ENCODE measurements at regions not wholly inside any gene's neighbourhood (a gene's known extent, or its start where the extent isn't known, plus 50 kb on each side); places are given as distances from the start of the nearest gene placed in this dataset.

- Histone ChIP-seq H3K27me3 (no peaks in the 10 kb centered on the region), H3K4me1 (no peaks in the 10 kb centered on the region), H3K36me3 (ENCODE audit: low read depth, missing control alignments) (no peaks in the 10 kb centered on the region), H3K27ac (no peak overlapping the region), H3K4me3 (no peak overlapping the region), H3K9me3 (no peaks in the 10 kb centered on the region)
- no peak for DNase-seq
- 71 to 76% methylated on average over 7 of the region's 7 CpGs for WGBS, 2 donors
- no peak for TF ChIP-seq POLR2A (IDR thresholded peaks at IDR 0.05)
- TF ChIP-seq CTCF (IDR thresholded peaks at IDR 0.05): no peak
- intact Hi-C loops (cut with DNase I; ENCODE audit: low total_unique reads): no loop called here
Measured at GRCh38 chr1:4322881-4323280, 331.5 kb upstream of the AJAP1 start.

DNA sequence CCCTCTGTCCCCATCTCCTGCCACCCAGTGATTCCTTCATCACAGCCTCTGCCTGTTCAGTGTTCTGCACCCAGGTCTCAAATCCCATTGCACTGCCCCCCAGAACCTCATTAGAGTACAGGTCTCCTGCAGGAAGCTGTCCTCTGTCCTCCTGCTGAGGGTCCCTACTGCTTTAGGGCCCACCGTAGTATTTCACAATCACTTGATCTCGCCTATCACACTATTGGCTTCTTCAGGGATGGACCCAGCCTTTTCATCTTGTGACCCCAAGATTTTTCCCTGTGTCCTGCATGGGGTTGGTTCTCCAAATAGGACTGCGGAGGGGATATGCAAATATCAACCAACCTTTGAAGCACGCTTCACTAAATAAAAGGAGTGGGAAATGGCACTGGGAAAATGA lies 331.1 kb upstream of the AJAP1 start:
- Histone ChIP-seq H3K27ac (no peak overlapping the region), H3K9me3 (no peaks in the 10 kb centered on the region), H3K27me3 (no peaks in the 10 kb centered on the region), H3K36me3 (ENCODE audit: low read depth, missing control alignments) (no peaks in the 10 kb centered on the region), H3K4me3 (no peak overlapping the region), H3K4me1 (no peaks in the 10 kb centered on the region)
- TF ChIP-seq CTCF (IDR thresholded peaks at IDR 0.05): no peak
- TF ChIP-seq POLR2A (IDR thresholded peaks at IDR 0.05): no peak
- DNase-seq: no peak
- 84 to 92% methylated on average over 4 of the region's 4 CpGs for WGBS, 2 donors
- intact Hi-C loops (cut with DNase I; ENCODE audit: low total_unique reads): no loop called here

GRCh38 chr1:4324525-4324924 lies 329.9 kb upstream of the AJAP1 start:
- Histone ChIP-seq H3K36me3 (ENCODE audit: low read depth, missing control alignments) (no peaks in the 10 kb centered on the region), H3K27ac (no peak overlapping the region), H3K9me3 (no peaks in the 10 kb centered on the region), H3K4me1 (no peaks in the 10 kb centered on the region), H3K27me3 (no peaks in the 10 kb centered on the region), H3K4me3 (no peak overlapping the region)
- intact Hi-C loops (cut with DNase I; ENCODE audit: low total_unique reads): no loop called here
- no peak for TF ChIP-seq POLR2A (IDR thresholded peaks at IDR 0.05)
- no peak for TF ChIP-seq CTCF (IDR thresholded peaks at IDR 0.05)
- WGBS, 2 donors: 84 to 86% methylated on average over 9 of the region's 9 CpGs
- no peak for DNase-seq

DNA sequence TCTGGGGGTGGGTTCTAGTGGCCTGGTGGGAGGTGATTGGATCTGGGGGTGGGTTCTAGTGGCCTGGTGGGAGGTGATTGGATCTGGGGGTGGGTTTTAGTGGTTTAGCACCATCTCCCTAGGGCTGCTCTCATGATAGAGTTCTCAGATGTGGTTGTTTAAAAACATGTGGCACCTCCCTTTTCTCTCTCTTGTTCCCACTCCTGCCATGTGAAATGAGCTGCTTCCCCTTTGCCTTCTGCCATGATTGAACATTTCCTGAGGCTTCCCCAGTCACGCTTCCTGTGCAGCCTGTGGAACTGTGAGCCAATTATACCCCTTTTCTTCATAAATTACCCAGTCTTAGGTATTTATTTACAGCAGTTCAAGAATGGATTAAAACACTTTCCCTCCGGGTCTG lies 327.3 kb upstream of the AJAP1 start:
- Histone ChIP-seq H3K36me3 (ENCODE audit: low read depth, missing control alignments) (no peaks in the 10 kb centered on the region), H3K27ac (no peak overlapping the region), H3K4me1 (no peaks in the 10 kb centered on the region), H3K27me3 (no peaks in the 10 kb centered on the region), H3K4me3 (no peak overlapping the region), H3K9me3 (no peaks in the 10 kb centered on the region)
- WGBS, 2 donors: 85 to 88% methylated on average over 2 of the region's 2 CpGs
- DNase-seq: no peak
- intact Hi-C loops (cut with DNase I; ENCODE audit: low total_unique reads): no loop called here
- TF ChIP-seq POLR2A (IDR thresholded peaks at IDR 0.05): no peak
- no peak for TF ChIP-seq CTCF (IDR thresholded peaks at IDR 0.05)

DNA sequence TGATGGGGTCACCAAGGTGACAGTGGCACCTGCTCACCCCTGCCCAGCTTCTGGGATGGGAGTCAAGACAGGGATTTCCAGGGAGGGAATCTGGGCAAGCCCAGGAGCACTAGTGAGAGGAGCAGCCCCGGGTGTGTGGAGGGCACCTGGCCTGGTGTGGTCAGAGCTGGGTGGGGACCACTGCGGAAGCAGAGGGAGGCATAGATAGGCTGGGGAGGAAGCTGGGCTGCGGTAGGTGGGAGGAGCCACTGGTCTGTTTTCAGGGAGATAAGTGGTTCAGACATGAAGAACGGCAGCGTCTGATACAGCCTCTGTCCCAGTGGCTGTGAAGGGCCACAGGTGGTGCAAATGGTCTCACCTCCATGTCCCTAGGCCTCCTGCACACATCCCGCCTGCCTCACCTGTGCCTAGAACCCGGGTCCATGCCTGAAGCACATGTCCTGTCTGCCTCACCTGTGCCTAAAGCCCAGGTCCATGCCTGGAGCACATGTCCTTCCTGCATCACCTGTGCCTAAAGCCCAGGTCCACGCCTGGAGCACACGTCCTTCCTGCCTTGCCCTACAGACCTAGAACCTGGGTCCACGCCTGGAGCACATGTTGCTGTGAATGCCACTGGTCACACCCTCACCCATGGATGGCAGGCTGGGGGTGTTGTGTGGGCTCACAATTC lies 325.9 kb upstream of the AJAP1 start:
- DNase-seq: no peak
- H3K4me3 ChIP-seq: no peak overlapping the region
- intact Hi-C loops (cut with DNase I; ENCODE audit: low total_unique reads): no loop called here
- H3K4me1 ChIP-seq: no peaks in the 10 kb centered on the region
- H3K27me3 ChIP-seq: no peaks in the 10 kb centered on the region
- no peaks in the 10 kb centered on the region for H3K36me3 ChIP-seq (ENCODE audit: low read depth, missing control alignments)
- H3K27ac ChIP-seq: no peak overlapping the region
- no peaks in the 10 kb centered on the region for H3K9me3 ChIP-seq
- TF ChIP-seq POLR2A (IDR thresholded peaks at IDR 0.05): no peak
- TF ChIP-seq CTCF (IDR thresholded peaks at IDR 0.05): no peak
- 76 to 86% methylated on average over 8 to 10 of the region's 10 CpGs for WGBS, 2 donors
